ENCODE measurements at regions not wholly inside any gene's neighbourhood (a gene's known extent, or its start where the extent isn't known, plus 50 kb on each side); places are given as distances from the start of the nearest gene placed in this dataset.
"Not testable (repeated sequence)": the region's sequence is repeated elsewhere in the genome, so short reads cannot be mapped to it uniquely, and the experiment has no call there.

GRCh38 chr5:176041248-176041994 lies 73.3 kb upstream of the THOC3 start:
- not testable (repeated sequence) for ATAC-seq

GRCh38 chr5:176042020-176042658 lies 74.0 kb upstream of the THOC3 start:
- H3K4me1 ChIP-seq; intact Hi-C loops (cut with DNase I); H3K27ac ChIP-seq; H3K36me3 ChIP-seq; H3K27me3 ChIP-seq; ATAC-seq; H3K4me3 ChIP-seq; H3K9me3 ChIP-seq; DNase-seq: not testable (repeated sequence)

More at GRCh38 chr5:176041248-176041994, 73.3 kb upstream of the THOC3 start:
- H3K4me1 ChIP-seq; H3K27me3 ChIP-seq; H3K4me3 ChIP-seq; H3K27ac ChIP-seq; H3K36me3 ChIP-seq; intact Hi-C loops (cut with DNase I); H3K9me3 ChIP-seq: not testable (repeated sequence)
- DNase-seq = peak in 1 of 4 donors; percentile 57

GRCh38 chr5:176043252-176043829 lies 75.2 kb upstream of the THOC3 start:
- H3K4me1 ChIP-seq; H3K27me3 ChIP-seq; H3K4me3 ChIP-seq; ATAC-seq; intact Hi-C loops (cut with DNase I); H3K27ac ChIP-seq; H3K36me3 ChIP-seq; H3K9me3 ChIP-seq: not testable (repeated sequence)
- peak in 1 of 4 donors; percentile 44 for DNase-seq

GRCh38 chr5:176043986-176044385 lies 75.9 kb upstream of the THOC3 start:
- ATAC-seq; H3K9me3 ChIP-seq; H3K27me3 ChIP-seq; intact Hi-C loops (cut with DNase I); H3K4me3 ChIP-seq; H3K4me1 ChIP-seq; H3K36me3 ChIP-seq; H3K27ac ChIP-seq: not testable (repeated sequence)
- DNase-seq = peak in 1 of 4 donors; percentile 43

- H3K4me3 ChIP-seq; H3K27ac ChIP-seq; intact Hi-C loops (cut with DNase I); ATAC-seq; DNase-seq; H3K27me3 ChIP-seq; H3K9me3 ChIP-seq; H3K4me1 ChIP-seq; H3K36me3 ChIP-seq: not testable (repeated sequence)
These were observed 76.3 kb upstream of the THOC3 start for GRCh38 chr5:176044431-176044830.

- H3K4me3 ChIP-seq; intact Hi-C loops (cut with DNase I); H3K27me3 ChIP-seq; H3K27ac ChIP-seq; ATAC-seq; DNase-seq; H3K4me1 ChIP-seq; H3K9me3 ChIP-seq; H3K36me3 ChIP-seq: not testable (repeated sequence)
These were observed 77.3 kb upstream of the THOC3 start for GRCh38 chr5:176045442-176045841.

GRCh38 chr5:176048671-176049070 lies 80.6 kb upstream of the THOC3 start:
- H3K27me3 ChIP-seq; H3K27ac ChIP-seq; H3K4me1 ChIP-seq; ATAC-seq; DNase-seq; H3K4me3 ChIP-seq; H3K36me3 ChIP-seq; intact Hi-C loops (cut with DNase I); H3K9me3 ChIP-seq: not testable (repeated sequence)

GRCh38 chr5:176060472-176061268 lies 92.6 kb upstream of the THOC3 start:
- H3K27ac ChIP-seq; H3K36me3 ChIP-seq; H3K9me3 ChIP-seq; intact Hi-C loops (cut with DNase I); H3K27me3 ChIP-seq; H3K4me3 ChIP-seq; H3K4me1 ChIP-seq; DNase-seq: not testable (repeated sequence)
- peak; percentile 92 for ATAC-seq

GRCh38 chr5:176061269-176061622 lies 93.1 kb upstream of the THOC3 start:
- H3K27me3 ChIP-seq; H3K4me3 ChIP-seq; H3K4me1 ChIP-seq; ATAC-seq; H3K36me3 ChIP-seq; DNase-seq; H3K9me3 ChIP-seq; intact Hi-C loops (cut with DNase I); H3K27ac ChIP-seq: not testable (repeated sequence)

GRCh38 chr5:176061660-176062059 lies 93.5 kb upstream of the THOC3 start:
- peak; percentile 23 for ATAC-seq
- not testable (repeated sequence) for DNase-seq

GRCh38 chr5:176066262-176066945 lies 98.3 kb upstream of the THOC3 start:
- H3K36me3 ChIP-seq; DNase-seq; H3K4me1 ChIP-seq; H3K27ac ChIP-seq; H3K27me3 ChIP-seq; H3K4me3 ChIP-seq; intact Hi-C loops (cut with DNase I); H3K9me3 ChIP-seq: not testable (repeated sequence)
- peak; percentile 43 for ATAC-seq

More at GRCh38 chr5:176061660-176062059, 93.5 kb upstream of the THOC3 start:
- H3K9me3 ChIP-seq; H3K36me3 ChIP-seq; H3K4me1 ChIP-seq; H3K27ac ChIP-seq; intact Hi-C loops (cut with DNase I); H3K4me3 ChIP-seq; H3K27me3 ChIP-seq: not testable (repeated sequence)

- H3K27me3 ChIP-seq; DNase-seq; H3K36me3 ChIP-seq; H3K9me3 ChIP-seq; intact Hi-C loops (cut with DNase I); H3K27ac ChIP-seq; ATAC-seq; H3K4me1 ChIP-seq; H3K4me3 ChIP-seq: not testable (repeated sequence)
These were observed 99.0 kb upstream of the THOC3 start for GRCh38 chr5:176067162-176067561.
